ENCODE measurements at regions not wholly inside any gene's neighbourhood (a gene's known extent, or its start where the extent isn't known, plus 50 kb on each side); places are given as distances from the start of the nearest gene placed in this dataset.

GRCh38 chr2:145017149-145017548, 497.2 kb upstream of the ZEB2 start:
- no peak overlapping the region for H3K4me3 ChIP-seq (ENCODE audit: control extremely low read depth in 1 of 5, extremely low read depth in 1 of 5, insufficient read depth in 1 of 5, low read depth in 2 of 5, low read length in 4 of 5)
- H3K36me3 ChIP-seq (replicated peaks in 1 of 2; ENCODE audit: control extremely low read depth in 1 of 2, control insufficient read depth in 1 of 2, extremely low read depth in 1 of 2, insufficient read depth in 2 of 2, low read length in 1 of 2): no peaks in the 10 kb centered on the region
- CTCF ChIA-PET: no interaction called here
- no peak overlapping the region for H3K27ac Mint-ChIP-seq
- no peaks in the 10 kb centered on the region for H3K27me3 ChIP-seq (replicated peaks in 1 of 4; ENCODE audit: control extremely low read depth in 1 of 4, control insufficient read depth in 3 of 4, insufficient read depth in 4 of 4, low read length in 3 of 4)
- H3K4me1 Mint-ChIP-seq: peaks cover 5% of the 10 kb centered on the region
- H4K20me1 ChIP-seq (ENCODE audit: control insufficient read depth, insufficient read depth, low read length, poor library complexity, severe bottlenecking): no peaks in the 10 kb centered on the region
- DNase-seq (no peak), ATAC-seq (ENCODE audit: low read depth) (no peak)
- WGBS (ENCODE audit: insufficient coverage): no CpG with 5 or more reads among the region's 1 CpG
- TF ChIP-seq EZH2 (IDR thresholded peaks at IDR 0.05; ENCODE audit: borderline replicate concordance, insufficient read depth, low read depth, low read length, poor library complexity, severe bottlenecking): no peak
- TF ChIP-seq, protein P1, sequence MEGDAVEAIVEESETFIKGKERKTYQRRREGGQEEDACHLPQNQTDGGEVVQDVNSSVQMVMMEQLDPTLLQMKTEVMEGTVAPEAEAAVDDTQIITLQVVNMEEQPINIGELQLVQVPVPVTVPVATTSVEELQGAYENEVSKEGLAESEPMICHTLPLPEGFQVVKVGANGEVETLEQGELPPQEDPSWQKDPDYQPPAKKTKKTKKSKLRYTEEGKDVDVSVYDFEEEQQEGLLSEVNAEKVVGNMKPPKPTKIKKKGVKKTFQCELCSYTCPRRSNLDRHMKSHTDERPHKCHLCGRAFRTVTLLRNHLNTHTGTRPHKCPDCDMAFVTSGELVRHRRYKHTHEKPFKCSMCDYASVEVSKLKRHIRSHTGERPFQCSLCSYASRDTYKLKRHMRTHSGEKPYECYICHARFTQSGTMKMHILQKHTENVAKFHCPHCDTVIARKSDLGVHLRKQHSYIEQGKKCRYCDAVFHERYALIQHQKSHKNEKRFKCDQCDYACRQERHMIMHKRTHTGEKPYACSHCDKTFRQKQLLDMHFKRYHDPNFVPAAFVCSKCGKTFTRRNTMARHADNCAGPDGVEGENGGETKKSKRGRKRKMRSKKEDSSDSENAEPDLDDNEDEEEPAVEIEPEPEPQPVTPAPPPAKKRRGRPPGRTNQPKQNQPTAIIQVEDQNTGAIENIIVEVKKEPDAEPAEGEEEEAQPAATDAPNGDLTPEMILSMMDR (IDR thresholded peaks at IDR 0.05): no peak
- no peaks in the 10 kb centered on the region for H3K9me3 ChIP-seq (ENCODE audit: control extremely low read depth in 1 of 3, control insufficient read depth in 2 of 3, insufficient read depth in 1 of 3, low read length in 2 of 3)
- H3K4me1 ChIP-seq (ENCODE audit: control insufficient read depth in 2 of 2, insufficient read depth in 2 of 2, low read length in 2 of 2): peaks cover 0 to under 1% of the 10 kb centered on the region in 2 donors
- H3K9me3 Mint-ChIP-seq (ENCODE audit: insufficient read depth): no peaks in the 10 kb centered on the region
- intact Hi-C loops (cut with micrococcal nuclease): no loop called here
- no peaks in the 10 kb centered on the region for H3K79me2 ChIP-seq (ENCODE audit: control insufficient read depth, insufficient read depth, low read length)
- no peak overlapping the region for H3K27ac ChIP-seq (ENCODE audit: low read length in 2 of 2)
- POLR2A ChIA-PET: no interaction called here
- H2AFZ ChIP-seq (ENCODE audit: insufficient read depth, low read depth, low read length, poor library complexity, severe bottlenecking): no peak overlapping the region
- no peaks in the 10 kb centered on the region for H3K27me3 Mint-ChIP-seq
- no peak overlapping the region for H3K4me3 Mint-ChIP-seq
- no peak overlapping the region for H3K4me2 ChIP-seq (replicated peaks; ENCODE audit: low read depth, low read length, poor library complexity, severe bottlenecking)
- no peak overlapping the region for H3K9ac ChIP-seq (ENCODE audit: low read length)

GRCh38 chr2:145016711-145017110, 496.8 kb upstream of the ZEB2 start:
- ATAC-seq (ENCODE audit: low read depth) (no peak), DNase-seq (no peak)
- no peaks in the 10 kb centered on the region for H4K20me1 ChIP-seq (ENCODE audit: control insufficient read depth, insufficient read depth, low read length, poor library complexity, severe bottlenecking)
- no peaks in the 10 kb centered on the region for H3K9me3 ChIP-seq (ENCODE audit: control extremely low read depth in 1 of 3, control insufficient read depth in 2 of 3, insufficient read depth in 1 of 3, low read length in 2 of 3)
- no peaks in the 10 kb centered on the region for H3K27me3 ChIP-seq (replicated peaks in 1 of 4; ENCODE audit: control extremely low read depth in 1 of 4, control insufficient read depth in 3 of 4, insufficient read depth in 4 of 4, low read length in 3 of 4)
- TF ChIP-seq, protein P1 (IDR thresholded peaks at IDR 0.05): no peak
- TF ChIP-seq EZH2 (IDR thresholded peaks at IDR 0.05; ENCODE audit: borderline replicate concordance, insufficient read depth, low read depth, low read length, poor library complexity, severe bottlenecking): no peak
- no peaks in the 10 kb centered on the region for H3K36me3 ChIP-seq (replicated peaks in 1 of 2; ENCODE audit: control extremely low read depth in 1 of 2, control insufficient read depth in 1 of 2, extremely low read depth in 1 of 2, insufficient read depth in 2 of 2, low read length in 1 of 2)
- H3K4me2 ChIP-seq (replicated peaks; ENCODE audit: low read depth, low read length, poor library complexity, severe bottlenecking): no peak overlapping the region
- H3K79me2 ChIP-seq (ENCODE audit: control insufficient read depth, insufficient read depth, low read length): no peaks in the 10 kb centered on the region
- CTCF ChIA-PET: no interaction called here
- POLR2A ChIA-PET: no interaction called here
- no peaks in the 10 kb centered on the region for H3K4me1 ChIP-seq (ENCODE audit: control insufficient read depth in 2 of 2, insufficient read depth in 2 of 2, low read length in 2 of 2)
- no peak overlapping the region for H3K9ac ChIP-seq (ENCODE audit: low read length)
- H3K4me1 Mint-ChIP-seq: peaks cover under 1% of the 10 kb centered on the region
- H3K27ac Mint-ChIP-seq: no peak overlapping the region
- no peak overlapping the region for H3K27ac ChIP-seq (ENCODE audit: low read length in 2 of 2)
- H3K4me3 Mint-ChIP-seq: no peak overlapping the region
- H2AFZ ChIP-seq (ENCODE audit: insufficient read depth, low read depth, low read length, poor library complexity, severe bottlenecking): no peak overlapping the region
- no peaks in the 10 kb centered on the region for H3K9me3 Mint-ChIP-seq (ENCODE audit: insufficient read depth)
- intact Hi-C loops (cut with micrococcal nuclease): no loop called here
- no peaks in the 10 kb centered on the region for H3K27me3 Mint-ChIP-seq
- H3K4me3 ChIP-seq (ENCODE audit: control extremely low read depth in 1 of 5, extremely low read depth in 1 of 5, insufficient read depth in 1 of 5, low read depth in 2 of 5, low read length in 4 of 5): no peak overlapping the region
